GM21360 (cell line): ENCODE measurements at regions not wholly inside any gene's neighbourhood (a gene's known extent, or its start where the extent isn't known, plus 50 kb on each side); places are given as distances from the start of the nearest gene placed in this dataset.

Experiments
- ATAC-seq: cut with Tn5 transposase; IDR thresholded peaks from one replicate; pipeline ENCODE4 v1.9.1; 2021; ENCODE audit warnings: mild to moderate bottlenecking, moderate library complexity; ENCODE audit not compliant: unreplicated experiment

GRCh38 chr7:46237466-46237865, 316.4 kb upstream of the IGFBP3 start:
- ATAC-seq = no peak

- no peak for ATAC-seq
Measured at GRCh38 chr7:46233585-46234329, 312.7 kb upstream of the IGFBP3 start.

GRCh38 chr7:46230990-46231305, 309.9 kb upstream of the IGFBP3 start:
- ATAC-seq = no peak

GRCh38 chr7:46230298-46230989, 309.4 kb upstream of the IGFBP3 start:
- ATAC-seq = no peak

GRCh38 chr7:46229409-46229808, 308.3 kb upstream of the IGFBP3 start:
- no peak for ATAC-seq

- ATAC-seq = no peak
Measured at GRCh38 chr7:46226860-46227259, 305.8 kb upstream of the IGFBP3 start.

GRCh38 chr7:46224363-46224762, 303.3 kb upstream of the IGFBP3 start:
- no peak for ATAC-seq

- ATAC-seq = no peak
Measured at GRCh38 chr7:46220066-46220630, 299.1 kb upstream of the IGFBP3 start.

GRCh38 chr7:46218461-46219200, 297.6 kb upstream of the IGFBP3 start:
- ATAC-seq = no peak

GRCh38 chr7:46215987-46216567, 295.0 kb upstream of the IGFBP3 start:
- ATAC-seq = no peak

- ATAC-seq = no peak
Measured at GRCh38 chr7:46214526-46214925, 293.5 kb upstream of the IGFBP3 start.

- no peak for ATAC-seq
Measured at GRCh38 chr7:46213154-46213537, 292.1 kb upstream of the IGFBP3 start.

- ATAC-seq = no peak
Measured at GRCh38 chr7:46212425-46213153, 291.5 kb upstream of the IGFBP3 start.

- ATAC-seq = no peak
Measured at GRCh38 chr7:46210467-46210866, 289.4 kb upstream of the IGFBP3 start.

GRCh38 chr7:46209611-46210388, 288.7 kb upstream of the IGFBP3 start:
- no peak for ATAC-seq

GRCh38 chr7:46208635-46209525, 287.8 kb upstream of the IGFBP3 start:
- ATAC-seq = no peak

- ATAC-seq = no peak
Measured at GRCh38 chr7:46207931-46208634, 287.0 kb upstream of the IGFBP3 start.

- ATAC-seq = no peak
Measured at GRCh38 chr7:46206476-46207060, 285.5 kb upstream of the IGFBP3 start.
